ENCODE measurements at regions not wholly inside any gene's neighbourhood (a gene's known extent, or its start where the extent isn't known, plus 50 kb on each side); places are given as distances from the start of the nearest gene placed in this dataset.
A peak's percentile ranks its signal among the peaks of the same experiment; 100 is the strongest.

GRCh38 chr3:148211725-148212124 is 486.0 kb upstream of the AGTR1 start:
- TF ChIP-seq, protein P1, sequence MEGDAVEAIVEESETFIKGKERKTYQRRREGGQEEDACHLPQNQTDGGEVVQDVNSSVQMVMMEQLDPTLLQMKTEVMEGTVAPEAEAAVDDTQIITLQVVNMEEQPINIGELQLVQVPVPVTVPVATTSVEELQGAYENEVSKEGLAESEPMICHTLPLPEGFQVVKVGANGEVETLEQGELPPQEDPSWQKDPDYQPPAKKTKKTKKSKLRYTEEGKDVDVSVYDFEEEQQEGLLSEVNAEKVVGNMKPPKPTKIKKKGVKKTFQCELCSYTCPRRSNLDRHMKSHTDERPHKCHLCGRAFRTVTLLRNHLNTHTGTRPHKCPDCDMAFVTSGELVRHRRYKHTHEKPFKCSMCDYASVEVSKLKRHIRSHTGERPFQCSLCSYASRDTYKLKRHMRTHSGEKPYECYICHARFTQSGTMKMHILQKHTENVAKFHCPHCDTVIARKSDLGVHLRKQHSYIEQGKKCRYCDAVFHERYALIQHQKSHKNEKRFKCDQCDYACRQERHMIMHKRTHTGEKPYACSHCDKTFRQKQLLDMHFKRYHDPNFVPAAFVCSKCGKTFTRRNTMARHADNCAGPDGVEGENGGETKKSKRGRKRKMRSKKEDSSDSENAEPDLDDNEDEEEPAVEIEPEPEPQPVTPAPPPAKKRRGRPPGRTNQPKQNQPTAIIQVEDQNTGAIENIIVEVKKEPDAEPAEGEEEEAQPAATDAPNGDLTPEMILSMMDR (IDR thresholded peaks at IDR 0.05): no peak
- no peak for DNase-seq (ENCODE audit: low spot score)
- no peak for ATAC-seq (ENCODE audit: low FRiP score)

- ATAC-seq (ENCODE audit: low FRiP score): peak; percentile 23
- no peak for DNase-seq (ENCODE audit: low spot score)
- TF ChIP-seq, protein P1 (IDR thresholded peaks at IDR 0.05): no peak
Observed at GRCh38 chr3:148214705-148215104, 483.0 kb upstream of the AGTR1 start.

- ATAC-seq (ENCODE audit: low FRiP score) (no peak), DNase-seq (ENCODE audit: low spot score) (no peak)
- TF ChIP-seq, protein P1 (IDR thresholded peaks at IDR 0.05): no peak
Observed at GRCh38 chr3:148217317-148217716, 480.4 kb upstream of the AGTR1 start.

GRCh38 chr3:148218222-148218621 is 479.5 kb upstream of the AGTR1 start:
- TF ChIP-seq, protein P1 (IDR thresholded peaks at IDR 0.05): no peak
- ATAC-seq (ENCODE audit: low FRiP score) (peak; percentile 90), DNase-seq (ENCODE audit: low spot score) (no peak)

GRCh38 chr3:148219999-148220398 is 477.7 kb upstream of the AGTR1 start:
- TF ChIP-seq, protein P1 (IDR thresholded peaks at IDR 0.05): no peak
- no peak for ATAC-seq (ENCODE audit: low FRiP score)
- DNase-seq (ENCODE audit: low spot score): no peak

DNA sequence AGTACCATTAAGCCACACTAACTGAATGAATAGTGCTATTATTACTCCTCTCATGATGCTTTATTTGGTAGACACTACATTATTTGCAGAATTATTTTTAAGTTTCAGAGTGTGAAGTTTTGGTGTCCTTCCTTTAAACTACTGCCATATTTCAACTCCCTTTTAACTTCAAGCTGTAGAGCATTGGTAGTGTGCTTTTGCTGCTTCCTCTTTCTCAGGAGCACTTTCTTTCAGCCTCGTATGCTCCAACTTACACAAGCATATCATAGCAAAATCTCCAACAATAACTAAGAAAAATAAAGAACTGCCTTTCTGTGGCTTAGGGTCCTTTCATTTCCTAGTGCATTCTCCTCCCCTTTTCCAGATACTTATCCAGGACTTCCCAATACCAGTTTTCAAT is 476.4 kb upstream of the AGTR1 start:
- no peak for ATAC-seq (ENCODE audit: low FRiP score)
- TF ChIP-seq, protein P1 (IDR thresholded peaks at IDR 0.05): no peak
- no peak for DNase-seq (ENCODE audit: low spot score)

GRCh38 chr3:148223266-148223665 is 474.4 kb upstream of the AGTR1 start:
- no peak for ATAC-seq (ENCODE audit: low FRiP score)
- TF ChIP-seq, protein P1 (IDR thresholded peaks at IDR 0.05): no peak

More at GRCh38 chr3:148223266-148223665, 474.4 kb upstream of the AGTR1 start:
- DNase-seq (ENCODE audit: low spot score): no peak
